K562 (cell line): ENCODE measurements at regions not wholly inside any gene's neighbourhood (a gene's known extent, or its start where the extent isn't known, plus 50 kb on each side); places are given as distances from the start of the nearest gene placed in this dataset.

Experiments
- ATAC-seq: fragments of 200-7000 bp; cut with Tn5 transposase; 3 replicates; pipeline ENCODE4 v1.9.1; 2020; ENCODE audit warnings: moderate library complexity
- BruUV-seq: library from RNA; stranded (reverse); fragments of 400-500 nt; replicated peaks from 2 replicates; lab custom pipeline; 2021; lab: Mats Ljungman, UMichigan
- CTCF ChIA-PET: fragments of 300-600 bp; formaldehyde crosslinking; extraction: SDS; loops from one replicate; lab custom pipeline; 2021; ENCODE audit warnings: low intra/inter-chr PET ratio; lab: Yijun Ruan, JAX
- POLR2A ChIA-PET: fragments of 300-600, 350-650 bp; sonication (Branson Sonifier 250); formaldehyde crosslinking; extraction: SDS; loops from one replicate; lab custom pipeline; 2021; ENCODE audit warnings: antibody characterized with exemption, inconsistent platforms; lab: Yijun Ruan, JAX
- DNase-seq, 4 experiments: peaks; one replicate each; pipeline versions ENCODE4 v3.0.0 to v3.0.0-alpha.2; 2011 to 2018; ENCODE audit warnings: low spot score in 3 of 4, mixed read lengths in 3 of 4; ENCODE audit errors: extremely low read depth in 1 of 4
- FAIRE-seq: peaks from 2 replicates; lab custom pipeline; 2011; peaks lifted over from hg19 to GRCh38; lab: Jason Lieb, UNC
- H2AFZ ChIP-seq: 2 replicates; pipeline ENCODE4 v1.6.0; 2011; ENCODE audit warnings: low read depth, low read length, control low read depth, inconsistent platforms
- H3K27ac ChIP-seq: fragments of 200-600 bp; 3 replicates; pipeline ENCODE4 v1.8.0; 2011; ENCODE audit warnings: low read depth, mild to moderate bottlenecking, control low read depth, inconsistent platforms, low read length, moderate library complexity, mixed read lengths; ENCODE audit errors: extremely low read depth
- H3K27me3 ChIP-seq, 2 experiments: fragments of 300-600 bp in 1 of 2; 2 replicates in 1 of 2; 3 replicates in 1 of 2; pipeline versions ENCODE4 v1.6.0 to v1.8.0; 2011; ENCODE audit warnings: inconsistent platforms in 2 of 2, low read length in 2 of 2, mild to moderate bottlenecking in 1 of 2, mixed read lengths in 1 of 2, moderate library complexity in 1 of 2; ENCODE audit not compliant: control insufficient read depth in 2 of 2, insufficient read depth in 2 of 2
- H3K36me3 ChIP-seq: fragments of 300-600 bp; 3 replicates; pipeline ENCODE4 v1.8.0; 2011; ENCODE audit warnings: mild to moderate bottlenecking, low read length, inconsistent platforms; ENCODE audit not compliant: control insufficient read depth, insufficient read depth
- H3K4me1 ChIP-seq, 2 experiments: fragments of 200-600 bp in 1 of 2; replicated peaks in 1 of 2; 2 replicates in 1 of 2; 3 replicates in 1 of 2; pipeline versions ENCODE4 v1.5.1 to v1.8.0; 2011; ENCODE audit warnings: inconsistent platforms in 2 of 2, low read length in 2 of 2, mild to moderate bottlenecking in 1 of 2, mixed read lengths in 1 of 2, moderate library complexity in 1 of 2; ENCODE audit not compliant: control insufficient read depth in 2 of 2, insufficient read depth in 2 of 2
- H3K4me2 ChIP-seq: 2 replicates; pipeline ENCODE4 v1.6.1; 2011; ENCODE audit warnings: low read length, control low read depth, inconsistent platforms, mixed read lengths; ENCODE audit not compliant: insufficient read depth
- H3K4me3 ChIP-seq: fragments of 200-600 bp; sonication (generic), shearing (Covaris generic); 2 replicates; pipeline ENCODE4 v1.5.1; 2016; ENCODE audit warnings: control low read depth, inconsistent platforms
- H3K79me2 ChIP-seq: fragments of 200-600 bp; 3 replicates; pipeline ENCODE4 v1.8.0; 2011; ENCODE audit warnings: low read length, inconsistent platforms; ENCODE audit not compliant: control insufficient read depth, insufficient read depth
- H3K9ac ChIP-seq, 2 experiments: 2 replicates each; pipeline versions ENCODE4 v1.6.0 to v1.6.1; 2011; ENCODE audit warnings: low read depth in 2 of 2, low read length in 2 of 2, control low read depth in 1 of 2, inconsistent platforms in 1 of 2, mild to moderate bottlenecking in 1 of 2, mixed read lengths in 1 of 2; ENCODE audit not compliant: insufficient read depth in 1 of 2
- H3K9me1 ChIP-seq: one replicate; pipeline ENCODE4 v1.6.0; 2011; ENCODE audit warnings: inconsistent platforms, mild to moderate bottlenecking, low read length, moderate library complexity; ENCODE audit not compliant: control insufficient read depth, insufficient read depth
- H3K9me3 ChIP-seq: replicated peaks from 2 replicates; pipeline ENCODE4 v1.5.1; 2011; ENCODE audit warnings: low read depth, low read length, inconsistent platforms; ENCODE audit not compliant: control insufficient read depth, insufficient read depth
- H4K20me1 ChIP-seq: replicated peaks from 2 replicates; pipeline ENCODE4 v1.6.1; 2011; ENCODE audit warnings: low read length, inconsistent platforms, mixed read lengths; ENCODE audit not compliant: control insufficient read depth, insufficient read depth
- ERF ChIP-seq: fragments of 450-650 bp; formaldehyde crosslinking; IDR thresholded peaks from 2 replicates; pipeline ENCODE4 v1.4.0; 2020; ENCODE audit warnings: mild to moderate bottlenecking, mixed read lengths
- HOMEZ ChIP-seq: fragments of 250-450 bp; sonication (Bioruptor Pico); IDR thresholded peaks from 2 replicates; pipeline ENCODE4 v1.4.0; 2020; ENCODE audit warnings: mild to moderate bottlenecking, moderate library complexity
- MAZ ChIP-seq, 2 experiments: fragments of 450-650 bp in 1 of 2; sonication (generic) in 1 of 2; formaldehyde crosslinking; IDR thresholded peaks in 1 of 2; conservative IDR thresholded peaks in 1 of 2; 2 replicates each; pipeline versions ENCODE4 v1.4.0 to v1.5.0; 2020; ENCODE audit warnings: mild to moderate bottlenecking in 1 of 2, missing genetic modification reagents in 1 of 2
- MCM7 ChIP-seq, 2 experiments: fragments of 450-650 bp; IDR thresholded peaks; 2 replicates each; pipeline ENCODE4 v1.6.1; 2016 to 2018
- NFATC3 ChIP-seq: fragments of 450-650 bp; IDR thresholded peaks from 2 replicates; pipeline ENCODE4 v1.6.1; 2017; ENCODE audit warnings: mild to moderate bottlenecking
- NKRF ChIP-seq: fragments of 450-650 bp; IDR thresholded peaks from 2 replicates; pipeline ENCODE4 v1.6.1; 2016; ENCODE audit warnings: borderline replicate concordance
- PKNOX1 ChIP-seq: fragments of 450-650 bp; IDR thresholded peaks from 2 replicates; pipeline ENCODE4 v1.6.1; 2016
- SLC30A9 ChIP-seq: fragments of 250-450 bp; sonication (Bioruptor Pico); IDR thresholded peaks from 2 replicates; pipeline ENCODE4 v1.8.0; 2022; ENCODE audit warnings: mild to moderate bottlenecking, moderate library complexity
- WGBS: fragments of 100-300 bp; shearing (Covaris generic); methylation state at CpG from one replicate; pipeline ENCODE4 v1.1.6; 2016; ENCODE audit warnings: low coverage, mixed read lengths; ENCODE audit not compliant: insufficient coverage; ENCODE audit errors: missing lambda C conversion rate; 5-methylcytosine and 5-hydroxymethylcytosine counted together
- in situ Hi-C: fragments of 300-500 bp; cut with MboI; formaldehyde crosslinking; loops from 4 replicates; pipeline ENCODE4 v1.15.0; 2018; ENCODE audit warnings: inconsistent platforms, mixed read lengths
- intact Hi-C: fragments of 100-400 bp; cut with micrococcal nuclease; formaldehyde crosslinking; loops from 2 replicates; pipeline ENCODE4 v1.14.2; 2022
- TF ChIP-seq, protein P1 (sequence below): sonication (generic); formaldehyde crosslinking; IDR thresholded peaks from 2 replicates; pipeline ENCODE4 v1.8.0; 2022; ENCODE audit warnings: mild to moderate bottlenecking, missing genetic modification reagents, borderline replicate concordance
- TF ChIP-seq, protein P2 (sequence below): fragments of 200-400 bp; formaldehyde crosslinking; IDR thresholded peaks from 2 replicates; pipeline ENCODE4 v1.6.1; 2017; ENCODE audit warnings: mild to moderate bottlenecking, low read depth, low read length, moderate library complexity

- no peaks in the 10 kb centered on the region for H3K27me3 ChIP-seq
- TF ChIP-seq NKRF (no peak), MAZ (CRISPR knock-in tag; conservative IDR thresholded peaks at IDR 0.05 in 1 of 2, IDR thresholded peaks at IDR 0.05 in 1 of 2) (no peak), MCM7 (IDR thresholded peaks at IDR 0.05) (no peak), SLC30A9 (no peak), PKNOX1 (peak; percentile 17; the same call in 1 of the 2 replicates), HOMEZ (CRISPR knock-in tag) (no peak), ERF (CRISPR knock-in tag) (no peak), NFATC3 (no peak)
- TF ChIP-seq, protein P1, sequence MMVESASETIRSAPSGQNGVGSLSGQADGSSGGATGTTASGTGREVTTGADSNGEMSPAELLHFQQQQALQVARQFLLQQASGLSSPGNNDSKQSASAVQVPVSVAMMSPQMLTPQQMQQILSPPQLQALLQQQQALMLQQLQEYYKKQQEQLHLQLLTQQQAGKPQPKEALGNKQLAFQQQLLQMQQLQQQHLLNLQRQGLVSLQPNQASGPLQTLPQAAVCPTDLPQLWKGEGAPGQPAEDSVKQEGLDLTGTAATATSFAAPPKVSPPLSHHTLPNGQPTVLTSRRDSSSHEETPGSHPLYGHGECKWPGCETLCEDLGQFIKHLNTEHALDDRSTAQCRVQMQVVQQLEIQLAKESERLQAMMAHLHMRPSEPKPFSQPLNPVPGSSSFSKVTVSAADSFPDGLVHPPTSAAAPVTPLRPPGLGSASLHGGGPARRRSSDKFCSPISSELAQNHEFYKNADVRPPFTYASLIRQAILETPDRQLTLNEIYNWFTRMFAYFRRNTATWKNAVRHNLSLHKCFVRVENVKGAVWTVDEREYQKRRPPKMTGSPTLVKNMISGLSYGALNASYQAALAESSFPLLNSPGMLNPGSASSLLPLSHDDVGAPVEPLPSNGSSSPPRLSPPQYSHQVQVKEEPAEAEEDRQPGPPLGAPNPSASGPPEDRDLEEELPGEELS, result no peak
- TF ChIP-seq, protein P2, sequence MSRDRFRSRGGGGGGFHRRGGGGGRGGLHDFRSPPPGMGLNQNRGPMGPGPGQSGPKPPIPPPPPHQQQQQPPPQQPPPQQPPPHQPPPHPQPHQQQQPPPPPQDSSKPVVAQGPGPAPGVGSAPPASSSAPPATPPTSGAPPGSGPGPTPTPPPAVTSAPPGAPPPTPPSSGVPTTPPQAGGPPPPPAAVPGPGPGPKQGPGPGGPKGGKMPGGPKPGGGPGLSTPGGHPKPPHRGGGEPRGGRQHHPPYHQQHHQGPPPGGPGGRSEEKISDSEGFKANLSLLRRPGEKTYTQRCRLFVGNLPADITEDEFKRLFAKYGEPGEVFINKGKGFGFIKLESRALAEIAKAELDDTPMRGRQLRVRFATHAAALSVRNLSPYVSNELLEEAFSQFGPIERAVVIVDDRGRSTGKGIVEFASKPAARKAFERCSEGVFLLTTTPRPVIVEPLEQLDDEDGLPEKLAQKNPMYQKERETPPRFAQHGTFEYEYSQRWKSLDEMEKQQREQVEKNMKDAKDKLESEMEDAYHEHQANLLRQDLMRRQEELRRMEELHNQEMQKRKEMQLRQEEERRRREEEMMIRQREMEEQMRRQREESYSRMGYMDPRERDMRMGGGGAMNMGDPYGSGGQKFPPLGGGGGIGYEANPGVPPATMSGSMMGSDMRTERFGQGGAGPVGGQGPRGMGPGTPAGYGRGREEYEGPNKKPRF, result no peak
These were observed 99.6 kb upstream of the INTU start for GRCh38 chr4:127533028-127533700.

More at GRCh38 chr4:127533028-127533700, 99.6 kb upstream of the INTU start:
- intact Hi-C loops, result no loop called here
- WGBS, result 5% methylated on average over 1 of the region's 1 CpG
- DNase-seq (peak in 2 of 4 experiments; percentile 32 to 58), ATAC-seq (peak; percentile 85), FAIRE-seq (peak; percentile 63)
- Histone ChIP-seq H3K4me3 (no peak overlapping the region), H3K9me1 (no peaks in the 10 kb centered on the region), H3K9me3 (no peaks in the 10 kb centered on the region), H3K9ac (no peak overlapping the region), H3K27ac (no peak overlapping the region), H3K4me1 (peaks cover 0 to 5% of the 10 kb centered on the region in 2 experiments; a peak in 2 of 5 replicates), H2AFZ (no peak overlapping the region), H3K4me2 (no peak overlapping the region), H3K79me2 (no peaks in the 10 kb centered on the region), H3K36me3 (no peaks in the 10 kb centered on the region), H4K20me1 (no peaks in the 10 kb centered on the region)
- no TSS peak for BruUV-seq
- POLR2A ChIA-PET, result interaction anchor here (1.2 kb wide), 1 partner anchor 11 kb away, joined by 3 read pairs; no protein-coding TSS in a partner anchor
- in situ Hi-C loops, result no loop called here
- CTCF ChIA-PET, result no interaction called here
